Mesendoderm (in vitro differentiated cells): ENCODE measurements at regions not wholly inside any gene's neighbourhood (a gene's known extent, or its start where the extent isn't known, plus 50 kb on each side); places are given as distances from the start of the nearest gene placed in this dataset.

ENCODE experiments used
- DNase-seq: peaks from one replicate; pipeline ENCODE4 v3.0.0; 2013
- H2AK5ac ChIP-seq: 2 replicates; pipeline ENCODE4 v1.6.1; 2013; ENCODE audit warnings: low read length, inconsistent platforms
- H2BK120ac ChIP-seq: 2 replicates; pipeline ENCODE4 v1.6.1; 2013; ENCODE audit warnings: low read depth, mild to moderate bottlenecking, low read length, moderate library complexity, mixed read lengths
- H2BK15ac ChIP-seq: replicated peaks from 2 replicates; pipeline ENCODE4 v1.6.1; 2013; ENCODE audit warnings: low read depth, mild to moderate bottlenecking, moderate library complexity
- H2BK5ac ChIP-seq: 2 replicates; pipeline ENCODE4 v1.6.1; 2013; ENCODE audit warnings: low read length, inconsistent platforms
- H3K18ac ChIP-seq: 2 replicates; pipeline ENCODE4 v1.6.1; 2013; ENCODE audit warnings: mild to moderate bottlenecking, low read length, mixed read lengths
- H3K23ac ChIP-seq: one replicate; pipeline ENCODE4 v1.6.1; 2013; ENCODE audit warnings: low read length
- H3K27ac ChIP-seq: 2 replicates; pipeline ENCODE4 v1.5.1; 2013; ENCODE audit warnings: low read depth, mild to moderate bottlenecking, inconsistent platforms, low read length, moderate library complexity
- H3K27me3 ChIP-seq: 2 replicates; pipeline ENCODE4 v1.6.1; 2013; ENCODE audit warnings: low read length, control low read depth, mild to moderate bottlenecking, inconsistent platforms; ENCODE audit not compliant: insufficient read depth, poor library complexity
- H3K36me3 ChIP-seq: 2 replicates; pipeline ENCODE4 v1.6.1; 2013; ENCODE audit warnings: low read length, inconsistent platforms; ENCODE audit not compliant: control insufficient read depth, insufficient read depth
- H3K4ac ChIP-seq: one replicate; pipeline ENCODE4 v1.6.1; 2013; ENCODE audit warnings: low read depth, mild to moderate bottlenecking, low read length, moderate library complexity
- H3K4me1 ChIP-seq: 2 replicates; pipeline ENCODE4 v1.6.1; 2013; ENCODE audit warnings: low read depth, low read length, inconsistent platforms; ENCODE audit not compliant: control insufficient read depth
- H3K4me2 ChIP-seq: 2 replicates; pipeline ENCODE4 v1.6.1; 2013; ENCODE audit warnings: low read length
- H3K4me3 ChIP-seq: 2 replicates; pipeline ENCODE4 v1.5.1; 2013; ENCODE audit warnings: mild to moderate bottlenecking, low read length
- H3K56ac ChIP-seq: one replicate; pipeline ENCODE4 v1.6.1; 2013; ENCODE audit warnings: low read length
- H3K79me1 ChIP-seq: 2 replicates; pipeline ENCODE4 v1.6.1; 2013; ENCODE audit warnings: low read length, inconsistent platforms
- H3K79me2 ChIP-seq: 2 replicates; pipeline ENCODE4 v1.6.1; 2013; ENCODE audit warnings: mild to moderate bottlenecking, low read length; ENCODE audit not compliant: control insufficient read depth, insufficient read depth
- H3K9ac ChIP-seq: 2 replicates; pipeline ENCODE4 v1.6.1; 2013; ENCODE audit warnings: low read length, inconsistent platforms
- H4K5ac ChIP-seq: one replicate; pipeline ENCODE4 v1.6.1; 2013; ENCODE audit warnings: low read length
- H4K8ac ChIP-seq: one replicate; pipeline ENCODE4 v1.6.1; 2013; ENCODE audit warnings: low read depth, mild to moderate bottlenecking, control low read depth, low read length, moderate library complexity
- WGBS: extraction: QIAGEN DNeasy Blood & Tissue Kit; methylation state at CpG from one replicate; pipeline ENCODE4 v1.1.7; 2013; ENCODE audit warnings: low lambda C conversion rate, missing lambda C conversion rate; ENCODE audit not compliant: insufficient coverage; ENCODE audit errors: extremely low coverage; 5-methylcytosine and 5-hydroxymethylcytosine counted together

DNA sequence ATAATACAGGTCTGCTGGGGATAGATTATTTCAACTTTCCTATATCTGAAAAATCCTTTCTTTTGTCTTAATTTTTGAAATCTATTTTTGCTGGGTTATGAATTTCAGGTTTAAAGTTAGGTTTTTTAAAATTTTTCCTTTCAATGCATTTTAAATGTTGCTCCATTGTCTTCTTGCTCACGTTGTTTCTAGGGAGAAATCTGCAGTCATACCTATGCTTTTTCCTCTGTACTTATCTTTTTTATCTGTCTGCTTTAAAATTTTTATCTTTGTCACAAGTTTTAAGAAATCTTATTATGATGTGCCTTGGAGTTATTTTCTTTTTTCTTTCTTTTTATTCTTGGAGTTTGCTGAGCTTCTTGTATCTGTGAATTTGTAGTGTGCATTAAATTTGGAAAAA is 412.0 kb upstream of the KIF2A start:
- H2BK5ac ChIP-seq = no peak overlapping the region
- H3K23ac ChIP-seq = no peak overlapping the region
- no peak for DNase-seq
- no peaks in the 10 kb centered on the region for H3K27me3 ChIP-seq
- H3K27ac ChIP-seq = no peak overlapping the region
- H4K5ac ChIP-seq = no peak overlapping the region
- H3K36me3 ChIP-seq = no peaks in the 10 kb centered on the region
- H3K4me3 ChIP-seq = no peak overlapping the region
- H2AK5ac ChIP-seq = no peak overlapping the region
- no peak overlapping the region for H3K4ac ChIP-seq
- H3K79me1 ChIP-seq = no peaks in the 10 kb centered on the region
- H3K18ac ChIP-seq = no peak overlapping the region
- no peak overlapping the region for H4K8ac ChIP-seq
- no peak overlapping the region for H2BK120ac ChIP-seq
- H2BK15ac ChIP-seq = no peak overlapping the region
- H3K56ac ChIP-seq = no peak overlapping the region
- no peak overlapping the region for H3K9ac ChIP-seq
- H3K79me2 ChIP-seq = no peaks in the 10 kb centered on the region
- H3K4me1 ChIP-seq = no peaks in the 10 kb centered on the region
- no peak overlapping the region for H3K4me2 ChIP-seq
- no CpG with 5 or more reads among the region's 1 CpG for WGBS

DNA sequence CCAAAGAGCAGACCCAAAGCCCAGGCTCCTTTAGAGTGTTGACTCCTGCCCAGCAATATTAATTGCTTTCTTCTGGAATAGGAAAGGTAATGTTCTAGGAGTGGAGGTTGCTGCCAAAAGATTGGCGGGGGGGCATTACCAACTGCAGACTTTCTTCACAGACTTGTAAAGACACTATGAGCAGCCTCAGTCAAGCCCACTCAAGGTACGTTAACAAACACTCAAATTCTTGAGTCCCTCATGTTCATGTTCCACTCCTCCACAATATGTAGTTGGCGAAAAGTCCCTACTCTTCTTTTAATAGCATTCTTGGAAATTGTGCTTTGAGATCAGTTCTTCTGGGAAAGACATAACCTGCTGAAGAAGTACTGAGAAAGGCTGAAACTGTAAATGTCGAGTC is 409.2 kb upstream of the KIF2A start:
- WGBS = no CpG with 5 or more reads among the region's 4 CpGs

DNA sequence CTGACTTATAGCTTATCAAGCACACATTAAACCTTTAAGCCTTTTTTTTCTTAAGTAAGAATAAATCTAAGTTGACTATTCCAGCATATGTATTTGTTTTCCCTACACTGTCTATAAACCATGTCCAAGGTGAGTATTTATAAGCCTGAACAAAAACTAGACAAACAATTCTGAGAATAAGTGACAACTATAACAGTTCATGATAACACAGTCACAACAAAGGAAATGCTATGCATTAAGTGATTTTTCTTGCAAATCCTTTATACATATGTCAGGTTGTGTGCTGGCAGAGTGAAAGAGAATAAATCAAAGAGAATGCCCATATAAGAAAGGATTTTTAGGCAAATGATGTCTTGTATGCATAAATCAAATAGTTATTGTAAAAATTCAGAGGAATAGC is 408.8 kb upstream of the KIF2A start:
- no peaks in the 10 kb centered on the region for H3K27me3 ChIP-seq
- no peak overlapping the region for H4K8ac ChIP-seq
- no peak overlapping the region for H4K5ac ChIP-seq
- H2AK5ac ChIP-seq = no peak overlapping the region
- H3K79me2 ChIP-seq = no peaks in the 10 kb centered on the region
- no peak overlapping the region for H2BK120ac ChIP-seq
- H3K36me3 ChIP-seq = no peaks in the 10 kb centered on the region
- H3K18ac ChIP-seq = no peak overlapping the region
- no peak overlapping the region for H3K9ac ChIP-seq
- no peak overlapping the region for H2BK5ac ChIP-seq
- no peak overlapping the region for H3K56ac ChIP-seq
- no peak for DNase-seq
- H2BK15ac ChIP-seq = no peak overlapping the region
- H3K4ac ChIP-seq = no peak overlapping the region
- no peaks in the 10 kb centered on the region for H3K79me1 ChIP-seq
- no peak overlapping the region for H3K23ac ChIP-seq
- no peaks in the 10 kb centered on the region for H3K4me1 ChIP-seq
- H3K4me2 ChIP-seq = no peak overlapping the region
- H3K27ac ChIP-seq = no peak overlapping the region
- H3K4me3 ChIP-seq = no peak overlapping the region

More for the DNA sequence above, 409.2 kb upstream of the KIF2A start:
- Histone ChIP-seq H3K79me2 (no peaks in the 10 kb centered on the region), H3K18ac (no peak overlapping the region), H4K5ac (no peak overlapping the region), H3K4me1 (no peaks in the 10 kb centered on the region), H3K4me3 (no peak overlapping the region), H3K9ac (no peak overlapping the region), H2BK120ac (no peak overlapping the region), H3K27me3 (no peaks in the 10 kb centered on the region), H3K4me2 (no peak overlapping the region), H3K27ac (no peak overlapping the region), H2AK5ac (no peak overlapping the region), H3K23ac (no peak overlapping the region), H2BK5ac (no peak overlapping the region), H3K36me3 (no peaks in the 10 kb centered on the region), H3K79me1 (no peaks in the 10 kb centered on the region), H3K4ac (no peak overlapping the region), H2BK15ac (no peak overlapping the region), H3K56ac (no peak overlapping the region), H4K8ac (no peak overlapping the region)
- no peak for DNase-seq

DNA sequence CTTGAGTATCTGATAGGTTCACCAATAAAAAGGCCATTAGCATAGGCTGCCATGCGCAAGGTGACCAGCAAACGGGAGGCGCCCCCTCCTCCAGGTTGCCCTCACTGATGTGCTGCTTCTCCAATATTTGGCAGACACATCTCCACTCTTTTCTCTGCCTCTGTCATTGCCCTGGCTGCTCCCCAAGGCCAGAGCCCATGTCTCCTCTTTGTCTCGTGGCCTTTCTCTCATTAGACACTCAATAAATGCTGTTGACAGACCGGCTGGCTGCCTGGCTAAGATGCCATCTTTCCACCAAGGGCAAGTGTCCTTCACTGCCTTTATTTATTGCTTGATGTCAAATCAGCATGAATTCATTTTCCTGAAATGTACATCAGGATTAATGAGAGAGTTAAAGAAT is 404.0 kb upstream of the KIF2A start:
- H3K4me1 ChIP-seq = no peaks in the 10 kb centered on the region
- no peak overlapping the region for H3K23ac ChIP-seq
- WGBS = no CpG with 5 or more reads among the region's 5 CpGs
- DNase-seq = no peak
- H3K9ac ChIP-seq = no peak overlapping the region
- no peak overlapping the region for H2BK15ac ChIP-seq
- H3K56ac ChIP-seq = no peak overlapping the region
- no peak overlapping the region for H2BK5ac ChIP-seq
- no peak overlapping the region for H2AK5ac ChIP-seq
- H3K79me1 ChIP-seq = no peaks in the 10 kb centered on the region
- H3K36me3 ChIP-seq = no peaks in the 10 kb centered on the region
- no peaks in the 10 kb centered on the region for H3K79me2 ChIP-seq
- no peak overlapping the region for H3K27ac ChIP-seq
- H3K4me2 ChIP-seq = no peak overlapping the region
- no peak overlapping the region for H3K4me3 ChIP-seq
- H3K18ac ChIP-seq = no peak overlapping the region
- H4K5ac ChIP-seq = no peak overlapping the region
- H3K27me3 ChIP-seq = no peaks in the 10 kb centered on the region
- H3K4ac ChIP-seq = no peak overlapping the region
- H2BK120ac ChIP-seq = no peak overlapping the region
- H4K8ac ChIP-seq = no peak overlapping the region

DNA sequence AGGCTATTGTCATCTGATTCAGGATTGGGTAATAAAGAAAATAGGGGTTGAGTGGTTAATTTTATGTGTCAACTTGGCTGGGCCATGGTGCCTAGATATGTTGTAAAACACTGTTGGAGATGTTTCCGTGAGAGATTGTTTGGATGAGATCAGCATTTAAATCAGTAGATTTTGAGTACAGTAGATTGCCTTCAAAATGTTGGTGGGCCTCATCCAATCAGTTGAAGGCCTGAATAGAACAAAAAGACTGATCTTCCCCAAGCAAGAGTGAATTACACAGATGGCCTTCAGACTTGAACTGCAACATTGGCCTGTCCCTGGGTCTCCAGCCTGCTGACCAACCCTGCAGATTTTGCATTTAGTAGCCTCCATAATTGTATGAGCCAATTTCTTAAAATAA is 401.3 kb upstream of the KIF2A start:
- Histone ChIP-seq H3K56ac (no peak overlapping the region), H3K4ac (no peak overlapping the region), H4K5ac (no peak overlapping the region)

DNA sequence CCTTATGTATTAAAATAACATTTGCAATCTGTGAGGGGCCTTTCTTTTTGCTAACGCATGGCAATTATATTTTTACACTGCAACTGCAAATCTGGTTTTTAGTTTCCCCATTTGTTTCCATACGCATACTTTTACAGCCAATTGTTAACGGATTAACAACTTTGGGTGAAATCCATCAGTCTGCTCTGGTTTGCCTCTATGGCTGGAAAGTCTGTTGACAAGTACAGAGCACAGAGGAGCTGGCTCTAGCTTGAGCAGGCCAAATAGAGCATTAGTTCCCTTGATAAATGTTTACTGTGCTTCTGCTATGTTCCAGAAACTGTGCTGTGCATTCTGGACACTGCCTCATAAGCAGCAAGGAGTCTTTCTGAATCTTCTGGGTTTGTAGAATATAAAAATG is 400.4 kb upstream of the KIF2A start:
- Histone ChIP-seq H3K4ac (no peak overlapping the region), H4K5ac (no peak overlapping the region), H3K23ac (no peak overlapping the region), H2BK120ac (no peak overlapping the region), H3K36me3 (no peaks in the 10 kb centered on the region), H3K27me3 (no peaks in the 10 kb centered on the region), H4K8ac (no peak overlapping the region), H2AK5ac (no peak overlapping the region), H2BK5ac (no peak overlapping the region), H3K56ac (no peak overlapping the region), H3K4me3 (no peak overlapping the region), H3K9ac (no peak overlapping the region), H2BK15ac (no peak overlapping the region), H3K27ac (no peak overlapping the region), H3K79me1 (no peaks in the 10 kb centered on the region), H3K4me2 (no peak overlapping the region), H3K79me2 (no peaks in the 10 kb centered on the region), H3K4me1 (no peaks in the 10 kb centered on the region), H3K18ac (no peak overlapping the region)
- DNase-seq = no peak
- WGBS = no CpG with 5 or more reads among the region's 3 CpGs

More for the DNA sequence above, 401.3 kb upstream of the KIF2A start:
- no peak overlapping the region for H3K27ac ChIP-seq
- no peaks in the 10 kb centered on the region for H3K79me2 ChIP-seq
- H3K4me1 ChIP-seq = no peaks in the 10 kb centered on the region
- no peak overlapping the region for H2BK120ac ChIP-seq
- no peaks in the 10 kb centered on the region for H3K79me1 ChIP-seq
- WGBS = no CpG with 5 or more reads among the region's 1 CpG
- H3K9ac ChIP-seq = no peak overlapping the region
- H3K36me3 ChIP-seq = no peaks in the 10 kb centered on the region
- DNase-seq = no peak
- no peak overlapping the region for H3K4me3 ChIP-seq
- no peak overlapping the region for H3K18ac ChIP-seq
- no peak overlapping the region for H4K8ac ChIP-seq
- H3K27me3 ChIP-seq = no peaks in the 10 kb centered on the region
- no peak overlapping the region for H2AK5ac ChIP-seq
- H3K23ac ChIP-seq = no peak overlapping the region
- H3K4me2 ChIP-seq = no peak overlapping the region
- no peak overlapping the region for H2BK15ac ChIP-seq
- H2BK5ac ChIP-seq = no peak overlapping the region
